BLaER1 treated with 17β-estradiol and CSF1 and Interleukin-3, amounts not matched to agents 10 nM and 100 nM (cell line): ENCODE measurements at regions not wholly inside any gene's neighbourhood (a gene's known extent, or its start where the extent isn't known, plus 50 kb on each side); places are given as distances from the start of the nearest gene placed in this dataset.

ENCODE experiments used
- H3K27ac ChIP-seq, 11 experiments: shearing (Covaris generic); formaldehyde crosslinking; 2 replicates each; pipeline ENCODE4 v1.8.1; 2022
- H3K27me3 ChIP-seq, 11 experiments: shearing (Covaris generic); formaldehyde crosslinking; 2 replicates each; pipeline ENCODE4 v1.8.1; 2022
- H3K36me3 ChIP-seq, 11 experiments: shearing (Covaris generic); formaldehyde crosslinking; 2 replicates each; pipeline ENCODE4 v1.8.1; 2022
- H3K4me1 ChIP-seq, 10 experiments: shearing (Covaris generic); formaldehyde crosslinking; 2 replicates each; pipeline ENCODE4 v1.8.1; 2022
- H3K4me2 ChIP-seq, 11 experiments: shearing (Covaris generic); formaldehyde crosslinking; 2 replicates each; pipeline ENCODE4 v1.8.1; 2022
- H3K4me3 ChIP-seq, 10 experiments: shearing (Covaris generic); formaldehyde crosslinking; 2 replicates each; pipeline ENCODE4 v1.8.1; 2022
- H3K9ac ChIP-seq, 11 experiments: shearing (Covaris generic); formaldehyde crosslinking; 2 replicates each; pipeline ENCODE4 v1.8.1; 2022
- H3K9me3 ChIP-seq, 11 experiments: shearing (Covaris generic); formaldehyde crosslinking; replicated peaks in 1 of 11; 2 replicates each; pipeline ENCODE4 v1.8.1; 2022
- H4K20me1 ChIP-seq, 11 experiments: shearing (Covaris generic); formaldehyde crosslinking; 2 replicates each; pipeline ENCODE4 v1.8.1; 2022
- Cebpa-rat ChIP-seq, 11 experiments: shearing (Covaris generic); IDR thresholded peaks; 2 replicates each; pipeline ENCODE4 v1.8.1; 2022

- Histone ChIP-seq H3K9me3 (peaks cover 0 to 7% (median 1%) of the 10 kb centered on the region in 11 experiments; a peak in 14 of 22 replicates), H3K4me1 (no peaks in the 10 kb centered on the region), H3K4me3 (no peak overlapping the region), H4K20me1 (no peaks in the 10 kb centered on the region), H3K4me2 (no peak overlapping the region), H3K27me3 (no peaks in the 10 kb centered on the region), H3K36me3 (no peaks in the 10 kb centered on the region), H3K9ac (no peak overlapping the region), H3K27ac (no peak overlapping the region)
- TF ChIP-seq Cebpa-rat (IDR thresholded peaks at IDR 0.05) = no peak
These were observed 155.4 kb downstream of the URB2 start for GRCh38 chr1:229781453-229781852.

DNA sequence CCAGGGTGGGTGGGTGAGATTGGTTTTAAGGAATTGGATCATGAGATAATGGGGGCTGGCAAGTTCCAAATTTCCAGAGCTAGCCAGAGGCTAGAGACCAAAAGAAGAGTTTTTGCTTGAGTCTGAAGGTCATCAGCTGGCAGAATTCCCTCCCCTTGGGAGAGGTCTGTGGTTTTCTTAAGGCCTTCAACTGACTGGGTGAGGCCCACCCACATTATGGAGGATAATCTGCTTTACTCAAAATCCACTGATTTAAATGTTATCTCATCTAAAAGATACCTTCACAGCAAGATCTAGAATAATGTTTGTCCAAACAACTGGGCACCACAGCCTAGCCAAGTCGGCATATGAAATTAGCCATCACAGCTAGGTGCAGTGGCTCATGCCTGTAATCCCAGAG is 156.4 kb downstream of the URB2 start:
- no peaks in the 10 kb centered on the region for H3K4me1 ChIP-seq
- H3K4me2 ChIP-seq = no peak overlapping the region
- no peaks in the 10 kb centered on the region for H4K20me1 ChIP-seq
- H3K9me3 ChIP-seq = peaks cover 10 to 16% (median 11%) of the 10 kb centered on the region in 11 experiments
- H3K4me3 ChIP-seq = no peak overlapping the region
- H3K36me3 ChIP-seq = no peaks in the 10 kb centered on the region
- H3K9ac ChIP-seq = no peak overlapping the region
- H3K27ac ChIP-seq = no peak overlapping the region
- TF ChIP-seq Cebpa-rat (IDR thresholded peaks at IDR 0.05) = no peak
- no peaks in the 10 kb centered on the region for H3K27me3 ChIP-seq

GRCh38 chr1:229784834-229785233 is 158.8 kb downstream of the URB2 start:
- no peaks in the 10 kb centered on the region for H4K20me1 ChIP-seq
- H3K4me3 ChIP-seq = no peak overlapping the region
- H3K36me3 ChIP-seq = no peaks in the 10 kb centered on the region
- peaks cover 18 to 36% (median 29%) of the 10 kb centered on the region in 11 experiments; a peak in 21 of 22 replicates for H3K9me3 ChIP-seq
- H3K4me2 ChIP-seq = no peak overlapping the region
- 0 out of 20 replicates have a peak, but pooled peaks cover 0 to under 1% (median 0%) of the 10 kb centered on the region in 10 experiments for H3K4me1 ChIP-seq
- no peak overlapping the region for H3K9ac ChIP-seq
- H3K27me3 ChIP-seq = no peaks in the 10 kb centered on the region
- H3K27ac ChIP-seq = no peak overlapping the region
- no peak for TF ChIP-seq Cebpa-rat (IDR thresholded peaks at IDR 0.05)

DNA sequence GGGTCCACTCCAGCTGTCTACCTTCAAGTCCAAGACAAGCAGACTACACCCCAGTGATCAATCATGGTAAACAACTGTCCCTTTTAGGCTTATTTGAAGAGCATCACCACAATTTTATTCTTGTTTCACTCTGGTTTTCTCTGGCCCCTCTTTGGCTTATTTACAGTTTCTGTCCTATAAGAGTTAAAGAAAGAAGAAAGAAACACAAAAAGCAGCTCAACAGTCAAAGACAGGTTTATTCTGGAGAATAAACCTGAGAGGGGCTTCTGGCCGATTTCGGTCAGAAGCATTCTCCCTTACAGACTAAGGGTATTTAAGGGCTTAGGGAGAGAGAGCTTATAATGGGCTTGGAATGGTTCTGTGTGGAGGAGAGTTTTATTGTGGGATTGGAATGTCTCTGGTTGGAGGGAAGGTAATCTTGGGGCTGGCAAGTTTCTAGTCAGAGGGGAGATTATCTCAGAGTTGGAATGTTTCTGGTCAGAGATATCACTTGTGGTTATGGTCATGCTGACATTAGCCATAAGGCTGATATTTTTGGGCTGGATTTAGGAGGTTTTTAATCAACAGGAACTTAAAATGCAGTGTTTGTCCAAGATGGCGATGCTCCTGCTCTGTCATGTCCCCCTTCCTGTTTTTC is 161.0 kb downstream of the URB2 start:
- no peak overlapping the region for H3K27ac ChIP-seq
- H3K4me2 ChIP-seq = no peak overlapping the region
- H3K9me3 ChIP-seq = peaks cover 31 to 57% (median 47%) of the 10 kb centered on the region in 11 experiments
- TF ChIP-seq Cebpa-rat (IDR thresholded peaks at IDR 0.05) = no peak
- no peak overlapping the region for H3K9ac ChIP-seq
- no peaks in the 10 kb centered on the region for H3K36me3 ChIP-seq
- H4K20me1 ChIP-seq = no peaks in the 10 kb centered on the region
- H3K27me3 ChIP-seq = no peaks in the 10 kb centered on the region
- 0 out of 20 replicates have a peak, but pooled peaks cover 0 to 6% (median 0%) of the 10 kb centered on the region in 10 experiments for H3K4me1 ChIP-seq
- no peak overlapping the region for H3K4me3 ChIP-seq

DNA sequence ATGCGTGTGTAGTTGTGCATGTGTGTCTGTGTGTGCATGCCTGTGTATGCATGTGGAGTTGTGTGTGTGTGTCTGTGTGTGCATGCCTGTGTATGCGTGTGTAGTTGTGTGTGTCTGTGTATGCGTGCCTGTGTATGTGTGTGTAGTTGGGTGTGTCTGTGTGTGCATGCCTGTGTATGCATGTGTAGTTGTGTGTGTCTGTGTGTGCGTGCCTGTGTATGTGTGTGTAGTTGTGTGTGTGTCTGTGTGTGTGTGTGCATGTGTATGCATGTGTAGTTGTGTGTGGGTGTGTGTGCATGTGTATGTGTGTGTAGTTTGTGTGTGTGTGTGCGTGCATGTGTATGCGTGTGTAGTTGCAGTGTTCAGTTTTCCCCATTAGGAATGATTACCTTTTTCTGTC is 162.0 kb downstream of the URB2 start:
- H3K9me3 ChIP-seq = peaks cover 31 to 59% (median 48%) of the 10 kb centered on the region in 11 experiments

DNA sequence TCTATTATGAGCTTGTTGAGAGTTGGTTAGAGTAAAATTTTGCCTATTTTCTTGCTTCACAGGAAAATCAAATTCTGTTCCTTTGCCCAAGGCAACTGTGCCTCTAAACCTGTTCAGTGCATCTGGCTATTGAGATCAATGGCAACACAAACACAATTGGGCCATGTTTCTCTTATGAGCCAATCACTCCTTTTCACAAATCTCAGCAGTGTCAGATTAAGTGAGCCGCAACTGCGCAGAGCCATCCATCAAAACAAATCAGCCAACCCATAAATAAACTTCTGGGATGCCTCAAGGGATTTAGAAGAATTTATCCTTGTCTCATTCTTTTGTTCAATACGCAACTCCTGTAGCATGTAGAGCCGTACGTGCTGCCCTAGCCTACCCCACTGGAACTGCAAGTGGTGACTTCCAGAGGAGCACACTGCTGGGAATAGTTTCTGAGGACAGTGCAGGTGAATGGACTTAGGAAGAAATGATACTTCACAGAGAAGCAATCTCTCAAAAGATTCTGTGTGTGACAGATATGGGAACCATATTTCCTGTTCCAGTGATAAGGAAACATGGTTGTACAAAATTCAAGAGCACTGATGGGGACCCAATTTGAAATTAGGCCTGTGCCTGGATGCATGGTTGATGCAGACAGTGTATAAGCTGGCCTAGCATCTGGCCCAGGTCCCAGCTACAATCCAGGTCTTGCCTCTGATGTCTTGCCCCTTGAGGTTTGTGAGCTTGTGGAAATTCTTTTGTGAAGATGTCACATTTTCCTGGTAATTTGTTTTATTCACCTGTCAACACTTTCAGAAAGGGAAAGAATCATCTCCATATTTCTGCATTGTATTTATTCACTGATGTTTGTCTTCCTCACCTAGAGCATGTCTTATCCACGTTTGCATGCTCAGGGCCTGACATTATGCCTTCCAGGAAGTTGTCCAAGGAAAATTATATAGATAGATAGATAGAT is 166.2 kb downstream of the URB2 start:
- H3K4me1 ChIP-seq = 0 out of 20 replicates have a peak, but pooled peaks cover 0 to 6% (median 0%) of the 10 kb centered on the region in 10 experiments
- peaks cover 22 to 48% (median 40%) of the 10 kb centered on the region in 11 experiments for H3K9me3 ChIP-seq
- no peak overlapping the region for H3K4me3 ChIP-seq
- H3K9ac ChIP-seq = no peak overlapping the region
- H3K27me3 ChIP-seq = no peaks in the 10 kb centered on the region
- no peaks in the 10 kb centered on the region for H4K20me1 ChIP-seq
- no peak for TF ChIP-seq Cebpa-rat (IDR thresholded peaks at IDR 0.05)
- H3K36me3 ChIP-seq = no peaks in the 10 kb centered on the region
- H3K27ac ChIP-seq = no peak overlapping the region
- no peak overlapping the region for H3K4me2 ChIP-seq

More for the DNA sequence above, 162.0 kb downstream of the URB2 start:
- H3K4me2 ChIP-seq = no peak overlapping the region
- TF ChIP-seq Cebpa-rat (IDR thresholded peaks at IDR 0.05) = no peak
- 0 out of 20 replicates have a peak, but pooled peaks cover 0 to 6% (median 0%) of the 10 kb centered on the region in 10 experiments for H3K4me1 ChIP-seq
- no peaks in the 10 kb centered on the region for H3K36me3 ChIP-seq
- no peaks in the 10 kb centered on the region for H4K20me1 ChIP-seq
- H3K4me3 ChIP-seq = no peak overlapping the region
- no peaks in the 10 kb centered on the region for H3K27me3 ChIP-seq
- H3K9ac ChIP-seq = no peak overlapping the region
- H3K27ac ChIP-seq = no peak overlapping the region

DNA sequence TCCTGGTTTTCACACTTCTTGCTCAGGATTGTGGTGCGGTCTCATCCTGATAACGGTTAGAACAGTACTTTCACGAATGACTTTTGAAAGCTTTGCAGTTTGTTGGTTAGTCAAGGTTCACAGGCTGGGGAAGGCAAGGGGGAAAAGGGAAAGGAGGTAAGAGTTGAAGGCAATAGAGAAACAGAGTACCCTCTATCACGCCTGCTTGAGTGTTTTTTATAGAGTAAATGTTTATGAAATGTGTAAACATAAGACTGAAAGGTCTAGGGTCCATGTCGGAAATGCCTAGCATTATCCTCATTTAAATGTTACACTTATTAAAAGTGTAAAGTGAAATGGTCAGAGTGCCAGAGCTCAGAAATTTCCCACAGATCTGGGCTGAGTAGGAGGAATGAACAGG is 167.4 kb downstream of the URB2 start:
- H3K9ac ChIP-seq = no peak overlapping the region
- H3K4me2 ChIP-seq = no peak overlapping the region
- H3K36me3 ChIP-seq = no peaks in the 10 kb centered on the region
- no peak overlapping the region for H3K27ac ChIP-seq
- no peak overlapping the region for H3K4me3 ChIP-seq
- H3K4me1 ChIP-seq = 0 out of 20 replicates have a peak, but pooled peaks cover 0 to 6% (median 0%) of the 10 kb centered on the region in 10 experiments
- H4K20me1 ChIP-seq = no peaks in the 10 kb centered on the region
- no peak for TF ChIP-seq Cebpa-rat (IDR thresholded peaks at IDR 0.05)
- H3K27me3 ChIP-seq = no peaks in the 10 kb centered on the region
- peaks cover 19 to 44% (median 32%) of the 10 kb centered on the region in 11 experiments for H3K9me3 ChIP-seq

GRCh38 chr1:229798558-229798957 is 172.5 kb downstream of the URB2 start:
- Histone ChIP-seq H3K4me1 (no peaks in the 10 kb centered on the region), H3K9me3 (peaks cover 7 to 21% (median 13%) of the 10 kb centered on the region in 11 experiments; a peak in 21 of 22 replicates), H4K20me1 (no peaks in the 10 kb centered on the region), H3K9ac (no peak overlapping the region), H3K4me2 (no peak overlapping the region), H3K36me3 (no peaks in the 10 kb centered on the region), H3K27me3 (no peaks in the 10 kb centered on the region), H3K4me3 (no peak overlapping the region), H3K27ac (no peak overlapping the region)
- no peak for TF ChIP-seq Cebpa-rat (IDR thresholded peaks at IDR 0.05)

DNA sequence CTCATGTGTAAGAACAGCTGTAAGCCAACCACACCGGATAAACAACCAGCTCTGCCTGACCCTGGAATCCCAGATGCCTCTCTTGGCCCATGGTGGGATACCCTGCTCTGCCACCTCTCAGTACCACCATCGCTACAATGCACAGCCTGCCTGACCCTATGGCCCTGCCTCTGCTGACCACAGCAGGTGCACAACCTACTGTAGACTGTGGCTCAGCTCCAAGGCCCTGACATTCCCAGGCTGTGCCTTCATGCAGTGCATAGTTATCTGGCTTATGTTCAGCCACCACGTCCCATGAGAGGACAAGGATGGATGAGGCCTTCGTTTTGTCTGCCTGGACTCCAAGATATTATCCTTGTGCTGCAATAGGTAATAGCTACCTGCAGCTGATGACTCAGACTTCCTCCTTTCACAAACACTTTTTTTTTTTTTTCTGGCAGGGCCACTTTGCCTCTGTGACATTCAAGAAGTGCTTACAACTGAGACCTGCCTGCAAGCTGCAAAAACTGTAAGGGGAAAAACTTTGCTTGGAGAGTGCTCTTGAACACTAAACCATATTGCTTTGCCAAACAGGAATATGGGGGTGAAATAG is 177.7 kb downstream of the URB2 start:
- no peaks in the 10 kb centered on the region for H3K27me3 ChIP-seq
- no peak overlapping the region for H3K27ac ChIP-seq
- no peak overlapping the region for H3K4me2 ChIP-seq
- no peaks in the 10 kb centered on the region for H3K4me1 ChIP-seq
- no peak overlapping the region for H3K9ac ChIP-seq
- H3K36me3 ChIP-seq = no peaks in the 10 kb centered on the region; a peak in 1 of 22 replicates
- no peak for TF ChIP-seq Cebpa-rat (IDR thresholded peaks at IDR 0.05)
- peaks cover 33 to 48% (median 40%) of the 10 kb centered on the region in 11 experiments for H3K9me3 ChIP-seq
- no peak overlapping the region for H3K4me3 ChIP-seq
- no peaks in the 10 kb centered on the region for H4K20me1 ChIP-seq
